ENCODE measurements at regions not wholly inside any gene's neighbourhood (a gene's known extent, or its start where the extent isn't known, plus 50 kb on each side); places are given as distances from the start of the nearest gene placed in this dataset.
"Not testable (repeated sequence)": the region's sequence is repeated elsewhere in the genome, so short reads cannot be mapped to it uniquely, and the experiment has no call there.

- no peak overlapping the region for H3K4me3 ChIP-seq (ENCODE audit: low read length)
- H3K9me3 ChIP-seq (replicated peaks; ENCODE audit: low read length): no peaks in the 10 kb centered on the region
- no peaks in the 10 kb centered on the region for H3K27me3 ChIP-seq (ENCODE audit: control insufficient read depth, insufficient read depth, low read length)
- H3K36me3 ChIP-seq (ENCODE audit: insufficient read depth, low read length): no peaks in the 10 kb centered on the region
- peaks cover 32% of the 10 kb centered on the region for H3K4me1 ChIP-seq (ENCODE audit: control insufficient read depth, insufficient read depth, low read length)
- peak overlapping the region; percentile 45 for H3K4me2 ChIP-seq (ENCODE audit: low read length)
- H3K9ac ChIP-seq (ENCODE audit: low read depth, low read length): peak overlapping the region; percentile 22
Observed at GRCh38 chr3:72270072-72270681, 485.2 kb upstream of the PROK2 start.

- peaks cover 26% of the 10 kb centered on the region for H3K4me1 ChIP-seq (ENCODE audit: control insufficient read depth, insufficient read depth, low read length)
Observed at GRCh38 chr3:72269475-72269874, 484.5 kb upstream of the PROK2 start.

GRCh38 chr3:72266921-72267524 is 482.1 kb upstream of the PROK2 start:
- not testable (repeated sequence) for H3K9ac ChIP-seq (ENCODE audit: low read depth, low read length); H3K9me3 ChIP-seq (replicated peaks; ENCODE audit: low read length); H3K4me2 ChIP-seq (ENCODE audit: low read length); H3K36me3 ChIP-seq (ENCODE audit: insufficient read depth, low read length); H3K4me3 ChIP-seq (ENCODE audit: low read length); H3K27me3 ChIP-seq (ENCODE audit: control insufficient read depth, insufficient read depth, low read length)
- H3K4me1 ChIP-seq (ENCODE audit: control insufficient read depth, insufficient read depth, low read length): peaks cover 21% of the 10 kb centered on the region

More at GRCh38 chr3:72269475-72269874, 484.5 kb upstream of the PROK2 start:
- Histone ChIP-seq H3K4me3 (ENCODE audit: low read length) (no peak overlapping the region), H3K9me3 (replicated peaks; ENCODE audit: low read length) (no peaks in the 10 kb centered on the region), H3K27me3 (ENCODE audit: control insufficient read depth, insufficient read depth, low read length) (no peaks in the 10 kb centered on the region), H3K36me3 (ENCODE audit: insufficient read depth, low read length) (no peaks in the 10 kb centered on the region), H3K4me2 (ENCODE audit: low read length) (peak overlapping the region; percentile 45), H3K9ac (ENCODE audit: low read depth, low read length) (peak overlapping the region; percentile 22)

GRCh38 chr3:72266016-72266370 is 481.0 kb upstream of the PROK2 start:
- H3K4me3 ChIP-seq (ENCODE audit: low read length): no peak overlapping the region
- no peaks in the 10 kb centered on the region for H3K27me3 ChIP-seq (ENCODE audit: control insufficient read depth, insufficient read depth, low read length)

GRCh38 chr3:72265256-72266015 is 480.5 kb upstream of the PROK2 start:
- Histone ChIP-seq H3K9ac (ENCODE audit: low read depth, low read length) (no peak overlapping the region), H3K27me3 (ENCODE audit: control insufficient read depth, insufficient read depth, low read length) (no peaks in the 10 kb centered on the region), H3K36me3 (ENCODE audit: insufficient read depth, low read length) (no peaks in the 10 kb centered on the region), H3K4me2 (ENCODE audit: low read length) (no peak overlapping the region), H3K9me3 (replicated peaks; ENCODE audit: low read length) (no peaks in the 10 kb centered on the region), H3K4me3 (ENCODE audit: low read length) (no peak overlapping the region), H3K4me1 (ENCODE audit: control insufficient read depth, insufficient read depth, low read length) (peaks cover 19% of the 10 kb centered on the region)

More at GRCh38 chr3:72266016-72266370, 481.0 kb upstream of the PROK2 start:
- Histone ChIP-seq H3K9ac (ENCODE audit: low read depth, low read length) (no peak overlapping the region), H3K4me2 (ENCODE audit: low read length) (no peak overlapping the region), H3K36me3 (ENCODE audit: insufficient read depth, low read length) (no peaks in the 10 kb centered on the region), H3K4me1 (ENCODE audit: control insufficient read depth, insufficient read depth, low read length) (peaks cover 21% of the 10 kb centered on the region), H3K9me3 (replicated peaks; ENCODE audit: low read length) (no peaks in the 10 kb centered on the region)

- H3K9me3 ChIP-seq (replicated peaks; ENCODE audit: low read length): no peaks in the 10 kb centered on the region
- peaks cover 7% of the 10 kb centered on the region for H3K4me1 ChIP-seq (ENCODE audit: control insufficient read depth, insufficient read depth, low read length)
- H3K4me3 ChIP-seq (ENCODE audit: low read length): no peak overlapping the region
- H3K36me3 ChIP-seq (ENCODE audit: insufficient read depth, low read length): no peaks in the 10 kb centered on the region
- H3K4me2 ChIP-seq (ENCODE audit: low read length): no peak overlapping the region
- no peak overlapping the region for H3K9ac ChIP-seq (ENCODE audit: low read depth, low read length)
- peaks cover 15% of the 10 kb centered on the region for H3K27me3 ChIP-seq (ENCODE audit: control insufficient read depth, insufficient read depth, low read length)
Observed at GRCh38 chr3:72263223-72263990, 478.5 kb upstream of the PROK2 start.

GRCh38 chr3:72262736-72263135 is 477.8 kb upstream of the PROK2 start:
- Histone ChIP-seq H3K36me3 (ENCODE audit: insufficient read depth, low read length) (no peaks in the 10 kb centered on the region), H3K4me2 (ENCODE audit: low read length) (no peak overlapping the region), H3K9me3 (replicated peaks; ENCODE audit: low read length) (no peaks in the 10 kb centered on the region), H3K4me1 (ENCODE audit: control insufficient read depth, insufficient read depth, low read length) (peaks cover 7% of the 10 kb centered on the region), H3K4me3 (ENCODE audit: low read length) (no peak overlapping the region), H3K9ac (ENCODE audit: low read depth, low read length) (no peak overlapping the region), H3K27me3 (ENCODE audit: control insufficient read depth, insufficient read depth, low read length) (peaks cover 18% of the 10 kb centered on the region)

GRCh38 chr3:72261566-72262564 is 476.9 kb upstream of the PROK2 start:
- no peaks in the 10 kb centered on the region for H3K9me3 ChIP-seq (replicated peaks; ENCODE audit: low read length)
- peaks cover 26% of the 10 kb centered on the region for H3K27me3 ChIP-seq (ENCODE audit: control insufficient read depth, insufficient read depth, low read length)
- no peaks in the 10 kb centered on the region for H3K36me3 ChIP-seq (ENCODE audit: insufficient read depth, low read length)
- H3K9ac ChIP-seq (ENCODE audit: low read depth, low read length): no peak overlapping the region
- H3K4me3 ChIP-seq (ENCODE audit: low read length): no peak overlapping the region
- H3K4me2 ChIP-seq (ENCODE audit: low read length): no peak overlapping the region
- H3K4me1 ChIP-seq (ENCODE audit: control insufficient read depth, insufficient read depth, low read length): peaks cover 7% of the 10 kb centered on the region

GRCh38 chr3:72260588-72260910 is 475.6 kb upstream of the PROK2 start:
- Histone ChIP-seq H3K36me3 (ENCODE audit: insufficient read depth, low read length) (no peaks in the 10 kb centered on the region), H3K9ac (ENCODE audit: low read depth, low read length) (no peak overlapping the region), H3K27me3 (ENCODE audit: control insufficient read depth, insufficient read depth, low read length) (peaks cover 31% of the 10 kb centered on the region), H3K4me1 (ENCODE audit: control insufficient read depth, insufficient read depth, low read length) (peaks cover 18% of the 10 kb centered on the region), H3K9me3 (replicated peaks; ENCODE audit: low read length) (no peaks in the 10 kb centered on the region), H3K4me3 (ENCODE audit: low read length) (no peak overlapping the region), H3K4me2 (ENCODE audit: low read length) (no peak overlapping the region)

- no peak overlapping the region for H3K4me2 ChIP-seq (ENCODE audit: low read length)
- peaks cover 31% of the 10 kb centered on the region for H3K27me3 ChIP-seq (ENCODE audit: control insufficient read depth, insufficient read depth, low read length)
- H3K9ac ChIP-seq (ENCODE audit: low read depth, low read length): no peak overlapping the region
- H3K9me3 ChIP-seq (replicated peaks; ENCODE audit: low read length): no peaks in the 10 kb centered on the region
- H3K36me3 ChIP-seq (ENCODE audit: insufficient read depth, low read length): no peaks in the 10 kb centered on the region
- H3K4me3 ChIP-seq (ENCODE audit: low read length): no peak overlapping the region
- H3K4me1 ChIP-seq (ENCODE audit: control insufficient read depth, insufficient read depth, low read length): peaks cover 18% of the 10 kb centered on the region
Observed at GRCh38 chr3:72259755-72260587, 475.0 kb upstream of the PROK2 start.
